HEK293 (cell line): ENCODE measurements at regions not wholly inside any gene's neighbourhood (a gene's known extent, or its start where the extent isn't known, plus 50 kb on each side); places are given as distances from the start of the nearest gene placed in this dataset.

Experiments
- MYNN ChIP-seq: fragments of 450-650 bp; formaldehyde crosslinking; IDR thresholded peaks from 2 replicates; pipeline ENCODE4 v1.5.1; 2016; ENCODE audit warnings: missing biosample characterization, missing genetic modification characterization, borderline replicate concordance
- OVOL3 ChIP-seq: fragments of 450-650 bp; formaldehyde crosslinking; IDR thresholded peaks from 2 replicates; pipeline ENCODE4 v1.5.1; 2016; ENCODE audit warnings: missing biosample characterization, missing genetic modification characterization
- ZNF175 ChIP-seq: fragments of 450-650 bp; formaldehyde crosslinking; IDR thresholded peaks from 2 replicates; pipeline ENCODE4 v1.5.1; 2016; ENCODE audit warnings: missing biosample characterization, missing genetic modification characterization
- ZNF626 ChIP-seq: fragments of 450-650 bp; sonication (Bioruptor Pico); formaldehyde crosslinking; IDR thresholded peaks from 2 replicates; pipeline ENCODE4 v1.5.1; 2018; ENCODE audit warnings: missing biosample characterization, missing genetic modification characterization, inconsistent platforms

GRCh38 chr9:84501587-84501986 is 161.0 kb upstream of the SLC28A3 start:
- no peak for TF ChIP-seq OVOL3 (tag by site-specific recombination)
- TF ChIP-seq ZNF175: no peak
- TF ChIP-seq ZNF626 (tag by site-specific recombination): no peak
- TF ChIP-seq MYNN (tag by site-specific recombination): no peak
